Activated T-helper 17 cell treated with anti-CD3 and anti-CD28 coated beads, Interleukin-2, amount 50 U/mL, for 72 hours (primary cell): ENCODE measurements at regions not wholly inside any gene's neighbourhood (a gene's known extent, or its start where the extent isn't known, plus 50 kb on each side); places are given as distances from the start of the nearest gene placed in this dataset.
"Not testable (repeated sequence)": the region's sequence is repeated elsewhere in the genome, so short reads cannot be mapped to it uniquely, and the experiment has no call there.

Experiments used
- ATAC-seq: fragments of 150-1000 bp; cut with Tn5 transposase; replicated peaks from 2 replicates; pipeline ENCODE4 v1.10.0; 2021; ENCODE audit warnings: mild to moderate bottlenecking, moderate library complexity
- H3K27ac Mint-ChIP-seq: one replicate; pipeline ENCODE4 v1.8.0; 2022; ENCODE audit warnings: mixed read lengths
- H3K27me3 Mint-ChIP-seq: one replicate; pipeline ENCODE4 v1.8.0; 2022; ENCODE audit warnings: mixed read lengths
- H3K36me3 Mint-ChIP-seq: one replicate; pipeline ENCODE4 v1.8.0; 2022; ENCODE audit warnings: low read depth, mild to moderate bottlenecking, mixed read lengths
- H3K4me1 Mint-ChIP-seq: one replicate; pipeline ENCODE4 v1.8.0; 2022; ENCODE audit warnings: mixed read lengths
- H3K4me3 Mint-ChIP-seq: one replicate; pipeline ENCODE4 v1.8.0; 2022; ENCODE audit warnings: mild to moderate bottlenecking, mixed read lengths
- H3K9me3 Mint-ChIP-seq: one replicate; pipeline ENCODE4 v1.8.0; 2022; ENCODE audit warnings: mixed read lengths

- H3K4me1 Mint-ChIP-seq: no peaks in the 10 kb centered on the region
- no peak overlapping the region for H3K27ac Mint-ChIP-seq
- no peaks in the 10 kb centered on the region for H3K27me3 Mint-ChIP-seq
- H3K4me3 Mint-ChIP-seq: no peak overlapping the region
- H3K9me3 Mint-ChIP-seq: peaks cover 19% of the 10 kb centered on the region
- no peak for ATAC-seq
- H3K36me3 Mint-ChIP-seq: no peaks in the 10 kb centered on the region
These were observed 171.3 kb downstream of the FZD1 start for GRCh38 chr7:91435381-91436059.

GRCh38 chr7:91436655-91437054, 172.4 kb downstream of the FZD1 start:
- H3K4me1 Mint-ChIP-seq: no peaks in the 10 kb centered on the region
- H3K27me3 Mint-ChIP-seq: no peaks in the 10 kb centered on the region
- H3K36me3 Mint-ChIP-seq: no peaks in the 10 kb centered on the region
- ATAC-seq: no peak
- no peak overlapping the region for H3K27ac Mint-ChIP-seq
- peaks cover 19% of the 10 kb centered on the region for H3K9me3 Mint-ChIP-seq
- H3K4me3 Mint-ChIP-seq: no peak overlapping the region

- H3K4me3 Mint-ChIP-seq, ATAC-seq, H3K4me1 Mint-ChIP-seq, H3K27ac Mint-ChIP-seq, H3K36me3 Mint-ChIP-seq, H3K27me3 Mint-ChIP-seq: not testable (repeated sequence)
- peaks cover 17% of the 10 kb centered on the region for H3K9me3 Mint-ChIP-seq
These were observed 176.0 kb downstream of the FZD1 start for GRCh38 chr7:91440198-91440597.

GRCh38 chr7:91443862-91444261, 179.6 kb downstream of the FZD1 start:
- no peak overlapping the region for H3K27ac Mint-ChIP-seq
- H3K27me3 Mint-ChIP-seq: no peaks in the 10 kb centered on the region
- peaks cover 20% of the 10 kb centered on the region for H3K9me3 Mint-ChIP-seq
- no peak overlapping the region for H3K4me3 Mint-ChIP-seq
- no peak for ATAC-seq
- H3K4me1 Mint-ChIP-seq: no peaks in the 10 kb centered on the region
- H3K36me3 Mint-ChIP-seq: no peaks in the 10 kb centered on the region

GRCh38 chr7:91446819-91447218, 182.6 kb downstream of the FZD1 start:
- H3K36me3 Mint-ChIP-seq: no peaks in the 10 kb centered on the region
- no peaks in the 10 kb centered on the region for H3K4me1 Mint-ChIP-seq
- peaks cover 20% of the 10 kb centered on the region for H3K9me3 Mint-ChIP-seq
- H3K4me3 Mint-ChIP-seq: no peak overlapping the region
- ATAC-seq: no peak
- H3K27ac Mint-ChIP-seq: no peak overlapping the region
- H3K27me3 Mint-ChIP-seq: no peaks in the 10 kb centered on the region

GRCh38 chr7:91455411-91455810, 191.2 kb downstream of the FZD1 start:
- no peak for ATAC-seq
- Mint-ChIP-seq H3K36me3 (no peaks in the 10 kb centered on the region), H3K27me3 (no peaks in the 10 kb centered on the region), H3K4me3 (no peak overlapping the region), H3K9me3 (peaks cover 6% of the 10 kb centered on the region), H3K4me1 (no peaks in the 10 kb centered on the region), H3K27ac (no peak overlapping the region)

- no peaks in the 10 kb centered on the region for H3K4me1 Mint-ChIP-seq
These were observed 193.0 kb downstream of the FZD1 start for GRCh38 chr7:91457208-91457607.

GRCh38 chr7:91459539-91459938, 195.3 kb downstream of the FZD1 start:
- Mint-ChIP-seq H3K36me3 (no peaks in the 10 kb centered on the region), H3K27me3 (no peaks in the 10 kb centered on the region), H3K4me3 (no peak overlapping the region), H3K9me3 (peaks cover 11% of the 10 kb centered on the region), H3K4me1 (no peaks in the 10 kb centered on the region), H3K27ac (no peak overlapping the region)
- no peak for ATAC-seq

More at GRCh38 chr7:91457208-91457607, 193.0 kb downstream of the FZD1 start:
- Mint-ChIP-seq H3K9me3 (peaks cover 6% of the 10 kb centered on the region), H3K4me3 (no peak overlapping the region), H3K27ac (no peak overlapping the region), H3K36me3 (no peaks in the 10 kb centered on the region), H3K27me3 (no peaks in the 10 kb centered on the region)
- ATAC-seq: no peak

- no peak for ATAC-seq
- H3K4me1 Mint-ChIP-seq: no peaks in the 10 kb centered on the region
These were observed 198.1 kb downstream of the FZD1 start for GRCh38 chr7:91462316-91462715.

GRCh38 chr7:91463330-91463729, 199.1 kb downstream of the FZD1 start:
- Mint-ChIP-seq H3K27me3 (no peaks in the 10 kb centered on the region), H3K36me3 (no peaks in the 10 kb centered on the region), H3K4me3 (no peak overlapping the region), H3K27ac (no peak overlapping the region), H3K4me1 (no peaks in the 10 kb centered on the region), H3K9me3 (peaks cover 7% of the 10 kb centered on the region)
- no peak for ATAC-seq

More at GRCh38 chr7:91462316-91462715, 198.1 kb downstream of the FZD1 start:
- H3K36me3 Mint-ChIP-seq: no peaks in the 10 kb centered on the region
- H3K4me3 Mint-ChIP-seq: no peak overlapping the region
- H3K27me3 Mint-ChIP-seq: no peaks in the 10 kb centered on the region
- H3K27ac Mint-ChIP-seq: no peak overlapping the region
- H3K9me3 Mint-ChIP-seq: peaks cover 11% of the 10 kb centered on the region

- no peaks in the 10 kb centered on the region for H3K27me3 Mint-ChIP-seq
- H3K27ac Mint-ChIP-seq: no peak overlapping the region
- H3K9me3 Mint-ChIP-seq: peaks cover 7% of the 10 kb centered on the region
- no peaks in the 10 kb centered on the region for H3K36me3 Mint-ChIP-seq
- H3K4me3 Mint-ChIP-seq: no peak overlapping the region
- H3K4me1 Mint-ChIP-seq: no peaks in the 10 kb centered on the region
- ATAC-seq: no peak
These were observed 201.4 kb downstream of the FZD1 start for GRCh38 chr7:91465595-91466061.

- H3K4me3 Mint-ChIP-seq: no peak overlapping the region
- no peaks in the 10 kb centered on the region for H3K27me3 Mint-ChIP-seq
- H3K9me3 Mint-ChIP-seq: peaks cover 3% of the 10 kb centered on the region
- H3K27ac Mint-ChIP-seq: no peak overlapping the region
- ATAC-seq: no peak
- H3K4me1 Mint-ChIP-seq: no peaks in the 10 kb centered on the region
- H3K36me3 Mint-ChIP-seq: no peaks in the 10 kb centered on the region
These were observed 204.0 kb downstream of the FZD1 start for GRCh38 chr7:91468256-91468655.

GRCh38 chr7:91473619-91474018, 209.4 kb downstream of the FZD1 start:
- H3K4me3 Mint-ChIP-seq: no peak overlapping the region
- H3K4me1 Mint-ChIP-seq: no peaks in the 10 kb centered on the region
- H3K27me3 Mint-ChIP-seq: no peaks in the 10 kb centered on the region
- H3K27ac Mint-ChIP-seq: no peak overlapping the region
- no peak for ATAC-seq
- peaks cover 13% of the 10 kb centered on the region for H3K9me3 Mint-ChIP-seq
- H3K36me3 Mint-ChIP-seq: no peaks in the 10 kb centered on the region

- H3K27me3 Mint-ChIP-seq: no peaks in the 10 kb centered on the region
- ATAC-seq: no peak
- peaks cover 13% of the 10 kb centered on the region for H3K9me3 Mint-ChIP-seq
- no peaks in the 10 kb centered on the region for H3K4me1 Mint-ChIP-seq
- no peak overlapping the region for H3K27ac Mint-ChIP-seq
- H3K36me3 Mint-ChIP-seq: no peaks in the 10 kb centered on the region
- no peak overlapping the region for H3K4me3 Mint-ChIP-seq
These were observed 209.8 kb downstream of the FZD1 start for GRCh38 chr7:91474074-91474473.

GRCh38 chr7:91480470-91480869, 216.2 kb downstream of the FZD1 start:
- not testable (repeated sequence) for H3K27ac Mint-ChIP-seq, H3K27me3 Mint-ChIP-seq, ATAC-seq, H3K9me3 Mint-ChIP-seq, H3K36me3 Mint-ChIP-seq, H3K4me3 Mint-ChIP-seq, H3K4me1 Mint-ChIP-seq

- no peak overlapping the region for H3K4me3 Mint-ChIP-seq
- H3K9me3 Mint-ChIP-seq: peaks cover 4% of the 10 kb centered on the region
- no peaks in the 10 kb centered on the region for H3K4me1 Mint-ChIP-seq
- no peaks in the 10 kb centered on the region for H3K27me3 Mint-ChIP-seq
- no peak for ATAC-seq
- H3K36me3 Mint-ChIP-seq: no peaks in the 10 kb centered on the region
- no peak overlapping the region for H3K27ac Mint-ChIP-seq
These were observed 227.6 kb downstream of the FZD1 start for GRCh38 chr7:91491868-91492267.
